ENCODE measurements at regions not wholly inside any gene's neighbourhood (a gene's known extent, or its start where the extent isn't known, plus 50 kb on each side); places are given as distances from the start of the nearest gene placed in this dataset.
"Not testable (repeated sequence)": the region's sequence is repeated elsewhere in the genome, so short reads cannot be mapped to it uniquely, and the experiment has no call there.

GRCh38 chr10:44569193-44570091, 184.5 kb upstream of the CXCL12 start:
- no peak for DNase-seq

DNA sequence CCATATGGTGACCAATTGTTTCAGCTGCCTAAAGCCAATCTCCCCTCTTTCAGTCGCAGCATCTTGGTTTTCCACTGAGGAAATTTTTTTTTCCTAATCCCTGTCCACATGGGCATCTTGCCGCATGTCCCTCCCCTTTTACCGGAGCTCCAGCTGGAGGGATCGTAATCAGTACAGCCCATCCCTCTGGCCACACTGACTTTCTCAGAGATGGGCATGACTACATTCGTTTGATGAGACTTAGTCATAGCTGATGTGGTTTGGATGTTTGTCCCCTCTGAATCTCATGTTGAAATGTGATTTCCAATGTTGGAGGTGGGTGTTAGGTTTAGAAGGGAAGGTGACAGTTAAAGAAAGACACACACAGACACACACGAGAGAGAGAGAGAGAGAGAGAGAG, 186.8 kb upstream of the CXCL12 start:
- DNase-seq, result no peak

DNA sequence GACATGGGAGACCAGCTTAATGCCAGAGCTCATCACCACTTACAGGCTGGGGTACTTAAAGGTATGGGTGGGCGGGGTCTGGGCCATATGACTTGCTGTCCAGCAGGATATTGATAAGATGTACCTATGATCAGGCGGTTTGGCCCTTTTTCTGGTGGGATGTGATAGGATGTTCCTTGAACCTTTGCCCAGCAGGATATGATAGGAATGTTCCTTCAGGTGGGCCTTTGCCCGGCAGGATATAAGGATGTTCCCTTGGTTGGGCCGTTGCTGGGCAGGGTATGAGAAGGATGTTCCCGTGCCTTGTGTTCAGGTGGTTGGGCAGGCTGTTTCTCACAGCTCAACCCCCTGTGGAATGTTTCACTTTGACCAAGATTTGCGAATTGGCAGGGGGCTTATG, 187.2 kb upstream of the CXCL12 start:
- DNase-seq, result no peak

DNA sequence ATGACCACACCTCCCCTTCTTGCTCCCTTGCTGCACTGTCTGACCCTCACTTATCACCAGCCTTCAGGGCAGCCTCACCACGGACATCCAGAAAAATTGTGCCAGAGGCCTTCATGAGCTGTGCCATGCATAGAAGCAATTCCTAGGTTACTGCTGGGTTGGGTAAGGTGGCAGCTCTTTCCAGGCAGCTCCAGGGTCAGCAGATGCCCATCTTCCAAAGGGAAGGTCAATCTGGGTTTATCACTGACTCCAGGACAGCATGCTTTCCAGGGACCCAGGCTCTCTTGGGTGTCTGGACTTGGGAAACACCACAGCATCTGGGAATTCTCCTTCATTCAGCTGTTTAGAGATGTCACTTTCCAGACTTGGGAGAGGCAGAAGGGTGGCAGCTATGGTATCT, 188.9 kb upstream of the CXCL12 start:
- no peak for DNase-seq

GRCh38 chr10:44574596-44575480, 189.9 kb upstream of the CXCL12 start:
- DNase-seq, result no peak

DNA sequence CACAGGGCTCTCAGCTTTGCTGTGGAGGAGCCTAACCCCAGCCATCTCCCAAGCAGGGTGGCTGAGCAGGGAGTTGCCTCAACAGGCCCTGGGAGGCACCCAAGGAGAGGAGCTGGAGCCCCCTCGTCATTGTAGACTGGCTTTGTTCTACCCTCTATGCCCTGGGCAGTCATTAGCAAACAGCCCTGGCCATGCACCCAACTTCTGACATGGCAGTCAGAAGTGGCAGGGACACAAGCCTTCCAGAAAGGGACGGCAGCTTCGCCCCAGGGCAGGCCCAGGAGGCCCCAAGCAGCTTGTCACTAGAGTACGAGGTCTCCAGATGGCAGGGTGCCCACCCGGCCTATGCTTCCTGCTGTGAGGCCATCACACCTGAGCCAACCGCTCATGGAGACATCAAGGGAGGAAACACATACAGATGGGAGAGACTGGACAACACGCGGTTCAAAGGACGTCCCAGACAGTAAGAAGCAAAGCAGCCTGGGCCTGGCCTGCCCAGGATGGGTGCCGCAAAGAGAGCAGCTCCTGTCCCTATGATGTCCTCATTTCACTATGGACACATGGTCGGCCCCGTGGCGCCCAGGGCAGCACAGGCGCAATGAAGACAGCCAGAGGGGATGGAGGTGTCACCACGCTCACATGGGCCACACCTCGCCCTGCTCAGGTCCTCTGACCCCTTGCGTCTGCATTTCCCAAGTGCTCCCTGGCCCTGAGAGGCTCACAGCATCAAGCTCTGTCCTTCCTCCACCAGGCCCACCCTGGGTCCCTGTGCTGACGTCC, 190.9 kb upstream of the CXCL12 start:
- no peak for DNase-seq

DNA sequence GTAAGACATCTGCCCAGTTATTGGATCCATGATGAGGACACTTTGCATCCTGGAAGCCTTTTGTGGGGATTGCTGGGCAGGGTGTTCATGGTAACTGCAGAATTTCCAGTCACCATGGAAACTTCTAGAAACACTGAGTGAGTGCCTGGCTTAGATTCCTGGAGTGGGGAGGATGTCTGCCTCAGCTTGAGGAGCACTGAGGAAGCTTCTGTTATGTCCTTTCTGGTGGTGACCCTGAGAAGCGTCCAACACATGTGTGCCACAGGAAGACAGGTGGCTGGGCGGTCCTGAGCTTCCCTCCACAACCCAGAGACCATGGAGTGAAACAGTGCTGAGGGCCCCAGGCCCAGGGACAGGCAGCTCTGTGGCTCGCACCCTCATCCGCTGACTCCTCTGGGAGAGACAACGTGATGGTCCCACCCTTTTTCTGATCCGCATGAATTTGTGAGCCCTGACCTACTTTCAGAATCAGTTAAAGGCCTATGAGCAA, 191.8 kb upstream of the CXCL12 start:
- no peak for DNase-seq

DNA sequence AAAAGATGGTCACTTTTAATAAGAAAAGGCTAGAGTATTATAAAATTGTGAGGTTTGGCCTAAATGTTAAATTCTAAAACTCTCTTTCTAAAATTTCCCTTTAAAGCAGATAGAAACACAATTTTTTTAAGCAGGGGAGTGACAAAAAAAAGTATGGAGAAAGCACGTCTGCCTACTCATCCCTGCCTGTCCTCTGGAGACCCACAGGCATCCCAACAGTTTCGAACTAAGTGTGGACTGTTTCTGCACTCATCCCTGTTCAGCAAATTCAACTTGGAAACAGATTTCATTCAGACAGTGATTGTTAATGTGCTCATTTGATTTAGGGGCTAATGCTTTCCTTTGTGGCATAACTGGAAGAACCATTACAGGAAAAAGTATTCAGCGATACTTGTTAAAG, 192.6 kb upstream of the CXCL12 start:
- no peak for DNase-seq

GRCh38 chr10:44578271-44578670, 193.4 kb upstream of the CXCL12 start:
- DNase-seq, result no peak

GRCh38 chr10:44578963-44579362, 194.1 kb upstream of the CXCL12 start:
- not testable (repeated sequence) for DNase-seq

GRCh38 chr10:44581996-44582395, 197.1 kb upstream of the CXCL12 start:
- DNase-seq, result no peak

GRCh38 chr10:44587488-44588318, 202.8 kb upstream of the CXCL12 start:
- DNase-seq, result no peak

- DNase-seq, result no peak
Observed at GRCh38 chr10:44589181-44589943, 204.5 kb upstream of the CXCL12 start.

- DNase-seq, result no peak
Observed at GRCh38 chr10:44589944-44590449, 205.1 kb upstream of the CXCL12 start.

DNA sequence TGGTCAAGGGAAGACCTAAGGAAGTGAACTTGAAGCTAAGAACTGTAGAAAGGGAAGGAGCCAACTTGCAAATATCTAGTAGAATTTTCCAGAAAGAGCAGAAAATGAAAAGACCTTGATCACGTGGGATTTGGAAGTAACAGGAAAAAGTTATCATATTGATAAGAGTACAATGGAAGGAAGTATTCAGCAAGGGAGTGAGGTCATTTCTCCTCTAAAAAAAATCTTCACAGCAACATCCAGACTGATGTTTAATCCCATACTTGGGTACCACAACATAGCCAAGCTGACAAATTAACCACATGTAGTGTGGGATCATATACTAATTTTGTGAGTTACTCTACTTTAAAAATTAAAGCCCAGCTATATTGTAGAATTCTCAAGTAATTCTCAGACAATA, 207.0 kb upstream of the CXCL12 start:
- no peak for DNase-seq

DNA sequence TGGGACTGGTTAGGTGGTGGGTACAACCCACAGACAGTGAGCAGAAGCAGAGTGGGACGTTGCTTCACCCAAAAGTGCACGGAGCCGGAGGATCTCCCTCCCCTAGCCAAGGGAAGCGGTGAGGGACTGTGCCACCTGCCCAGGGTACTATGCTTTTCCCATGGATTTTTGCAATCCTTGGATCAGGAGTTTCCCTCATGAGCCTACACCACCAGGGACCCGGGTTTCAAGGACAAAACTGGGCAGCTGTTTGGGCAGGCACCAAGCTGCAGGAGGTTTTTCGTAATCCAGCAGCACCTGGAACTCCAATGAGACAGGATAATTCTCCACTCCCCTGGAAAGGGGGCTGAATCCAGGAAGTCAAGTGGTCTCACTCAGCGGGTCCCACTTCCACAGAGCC, 209.1 kb upstream of the CXCL12 start:
- DNase-seq, result no peak

DNA sequence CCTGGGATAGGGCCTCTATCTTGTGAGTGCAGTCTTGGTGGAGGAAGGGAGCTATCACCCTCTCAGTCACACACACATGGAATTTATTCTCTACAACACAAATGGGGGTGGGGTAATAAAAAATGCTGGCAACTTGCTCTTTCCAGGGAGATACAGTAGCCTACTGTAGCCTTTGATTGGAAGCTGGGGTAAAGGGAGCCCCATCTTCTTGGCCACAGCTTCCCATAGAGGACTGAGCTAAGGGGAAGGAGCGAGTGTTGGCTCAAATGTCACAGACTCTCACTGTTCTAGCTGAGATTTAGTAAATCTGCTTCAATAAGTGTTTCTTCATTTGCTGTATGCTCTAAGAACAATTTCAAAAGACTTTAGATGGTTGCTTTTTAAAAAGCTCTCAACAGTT, 222.2 kb upstream of the CXCL12 start:
- no peak for DNase-seq

DNA sequence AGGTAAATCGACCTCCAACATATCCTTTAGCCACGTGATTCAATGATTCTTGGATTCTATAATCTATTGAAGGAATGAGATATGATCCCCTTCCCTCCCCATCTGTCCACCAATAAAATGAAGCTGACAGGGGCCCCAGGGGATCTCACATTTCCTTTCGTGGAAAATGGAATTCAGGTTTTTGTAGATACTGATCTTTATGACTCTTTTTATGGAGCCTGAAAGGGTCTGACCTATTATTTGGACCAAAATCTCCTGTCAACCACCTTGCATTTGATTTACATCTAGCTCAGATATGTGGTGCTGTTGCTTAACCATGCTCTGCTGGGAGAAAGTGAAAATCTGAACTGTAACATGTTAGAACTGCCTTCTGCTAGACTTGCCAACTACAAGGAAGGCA, 234.0 kb upstream of the CXCL12 start:
- DNase-seq, result no peak

DNA sequence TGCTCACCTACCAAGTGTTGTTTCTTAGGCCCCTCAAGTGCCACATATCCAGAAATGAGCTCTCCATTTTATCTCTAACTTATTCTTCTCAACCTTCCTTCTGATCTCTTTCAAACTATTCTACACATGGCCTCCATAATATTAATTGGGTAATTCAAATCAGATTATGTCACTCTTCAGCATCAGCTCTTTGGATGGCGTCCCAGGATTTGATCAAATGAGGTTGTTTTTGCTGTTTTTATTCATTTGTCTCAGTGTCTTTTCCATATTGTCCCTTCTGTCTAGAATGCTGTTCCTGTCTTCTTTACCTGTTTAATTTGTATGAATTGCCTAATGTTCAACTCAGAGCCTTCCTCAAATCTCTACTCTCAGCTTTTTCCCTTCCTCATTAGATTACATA, 234.6 kb upstream of the CXCL12 start:
- no peak for DNase-seq

- DNase-seq, result no peak
Observed at GRCh38 chr10:44619975-44620374, 235.1 kb upstream of the CXCL12 start.
